Smooth muscle cell (in vitro differentiated cells): ENCODE measurements at regions not wholly inside any gene's neighbourhood (a gene's known extent, or its start where the extent isn't known, plus 50 kb on each side); places are given as distances from the start of the nearest gene placed in this dataset.
"Not testable (repeated sequence)": the region's sequence is repeated elsewhere in the genome, so short reads cannot be mapped to it uniquely, and the experiment has no call there.

Source experiments
- DNase-seq: peaks from one replicate; lab custom pipeline; 2025; ENCODE audit not compliant: unreplicated experiment; lab: John Stamatoyannopoulos, UW
- H2AFZ ChIP-seq: fragments of 200-600 bp; sonication (generic); 2 replicates; pipeline ENCODE4 v1.6.0; 2016; ENCODE audit warnings: antibody characterized with exemption, low read depth, mild to moderate bottlenecking
- H3F3A ChIP-seq: fragments of 200-600 bp; sonication (generic); 2 replicates; pipeline ENCODE4 v1.6.0; 2017; ENCODE audit warnings: antibody characterized with exemption, low read depth
- H3K27ac ChIP-seq: fragments of 200-600 bp; sonication (generic); 2 replicates; pipeline ENCODE4 v1.5.1; 2016; ENCODE audit warnings: low read depth, mild to moderate bottlenecking
- H3K27me3 ChIP-seq: fragments of 200-600 bp; sonication (generic); 2 replicates; pipeline ENCODE4 v1.6.1; 2016; ENCODE audit warnings: low read depth, mild to moderate bottlenecking
- H3K36me3 ChIP-seq: fragments of 200-600 bp; sonication (generic); 2 replicates; pipeline ENCODE4 v1.5.1; 2016; ENCODE audit warnings: low read depth
- H3K4me1 ChIP-seq: fragments of 200-600 bp; sonication (generic); 2 replicates; pipeline ENCODE4 v1.5.1; 2016; ENCODE audit warnings: low read depth
- H3K4me2 ChIP-seq: fragments of 200-600 bp; sonication (generic); 2 replicates; pipeline ENCODE4 v1.6.0; 2016; ENCODE audit warnings: mild to moderate bottlenecking
- H3K4me3 ChIP-seq: fragments of 200-600 bp; sonication (generic); 2 replicates; pipeline ENCODE4 v1.5.1; 2016; ENCODE audit warnings: mild to moderate bottlenecking
- H3K79me2 ChIP-seq: fragments of 200-600 bp; sonication (generic); 2 replicates; pipeline ENCODE4 v1.6.0; 2016; ENCODE audit warnings: low read depth, mild to moderate bottlenecking
- H3K9ac ChIP-seq: fragments of 200-600 bp; sonication (generic); 2 replicates; pipeline ENCODE4 v1.6.0; 2016; ENCODE audit warnings: low read depth
- H3K9me3 ChIP-seq: fragments of 200-600 bp; sonication (generic); replicated peaks from 2 replicates; pipeline ENCODE4 v1.5.1; 2016; ENCODE audit warnings: low read depth
- H4K20me1 ChIP-seq: fragments of 200-600 bp; sonication (generic); 2 replicates; pipeline ENCODE4 v1.6.0; 2016; ENCODE audit warnings: low read depth
- WGBS: methylation state at CpG from one replicate; pipeline ENCODE4 v1.1.7; 2016; ENCODE audit warnings: low lambda C conversion rate; 5-methylcytosine and 5-hydroxymethylcytosine counted together
- TF ChIP-seq, protein P1 (sequence below): fragments of 200-600 bp; sonication (generic); IDR thresholded peaks from 2 replicates; pipeline ENCODE4 v1.5.1; 2017; ENCODE audit warnings: borderline replicate concordance, mild to moderate bottlenecking, antibody characterized with exemption; ENCODE audit not compliant: insufficient read depth, poor library complexity, severe bottlenecking

- WGBS: 98% methylated on average over 3 of the region's 3 CpGs
- Histone ChIP-seq H3K27me3 (no peaks in the 10 kb centered on the region), H3K4me2 (no peak overlapping the region), H3K9ac (no peak overlapping the region), H3K27ac (no peak overlapping the region), H3F3A (no peaks in the 10 kb centered on the region), H3K79me2 (no peaks in the 10 kb centered on the region), H2AFZ (no peak overlapping the region), H3K4me3 (no peak overlapping the region), H3K9me3 (no peaks in the 10 kb centered on the region), H3K36me3 (no peaks in the 10 kb centered on the region), H4K20me1 (no peaks in the 10 kb centered on the region), H3K4me1 (no peaks in the 10 kb centered on the region)
- DNase-seq: no peak
- TF ChIP-seq, protein P1, sequence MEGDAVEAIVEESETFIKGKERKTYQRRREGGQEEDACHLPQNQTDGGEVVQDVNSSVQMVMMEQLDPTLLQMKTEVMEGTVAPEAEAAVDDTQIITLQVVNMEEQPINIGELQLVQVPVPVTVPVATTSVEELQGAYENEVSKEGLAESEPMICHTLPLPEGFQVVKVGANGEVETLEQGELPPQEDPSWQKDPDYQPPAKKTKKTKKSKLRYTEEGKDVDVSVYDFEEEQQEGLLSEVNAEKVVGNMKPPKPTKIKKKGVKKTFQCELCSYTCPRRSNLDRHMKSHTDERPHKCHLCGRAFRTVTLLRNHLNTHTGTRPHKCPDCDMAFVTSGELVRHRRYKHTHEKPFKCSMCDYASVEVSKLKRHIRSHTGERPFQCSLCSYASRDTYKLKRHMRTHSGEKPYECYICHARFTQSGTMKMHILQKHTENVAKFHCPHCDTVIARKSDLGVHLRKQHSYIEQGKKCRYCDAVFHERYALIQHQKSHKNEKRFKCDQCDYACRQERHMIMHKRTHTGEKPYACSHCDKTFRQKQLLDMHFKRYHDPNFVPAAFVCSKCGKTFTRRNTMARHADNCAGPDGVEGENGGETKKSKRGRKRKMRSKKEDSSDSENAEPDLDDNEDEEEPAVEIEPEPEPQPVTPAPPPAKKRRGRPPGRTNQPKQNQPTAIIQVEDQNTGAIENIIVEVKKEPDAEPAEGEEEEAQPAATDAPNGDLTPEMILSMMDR: no peak
Measured at GRCh38 chr5:111627862-111628261, 115.5 kb upstream of the STARD4 start.

- no peaks in the 10 kb centered on the region for H3K9me3 ChIP-seq
- no peaks in the 10 kb centered on the region for H3K4me1 ChIP-seq
- no peak overlapping the region for H3K4me2 ChIP-seq
- no peaks in the 10 kb centered on the region for H3K36me3 ChIP-seq
- H2AFZ ChIP-seq: no peak overlapping the region
- H3K27me3 ChIP-seq: no peaks in the 10 kb centered on the region
- TF ChIP-seq, protein P1: no peak
- no peak overlapping the region for H3K27ac ChIP-seq
- H3K4me3 ChIP-seq: no peak overlapping the region
- H3K79me2 ChIP-seq: no peaks in the 10 kb centered on the region
- DNase-seq: no peak
- 97% methylated on average over 2 of the region's 2 CpGs for WGBS
- no peaks in the 10 kb centered on the region for H3F3A ChIP-seq
- no peak overlapping the region for H3K9ac ChIP-seq
- H4K20me1 ChIP-seq: no peaks in the 10 kb centered on the region
Measured at GRCh38 chr5:111626473-111627148, 114.3 kb upstream of the STARD4 start.

- no peak for DNase-seq
- Histone ChIP-seq H3K27me3 (no peaks in the 10 kb centered on the region), H3K27ac (peak overlapping the region; percentile 6), H3K9ac (no peak overlapping the region), H4K20me1 (no peaks in the 10 kb centered on the region), H3K9me3 (no peaks in the 10 kb centered on the region), H2AFZ (no peak overlapping the region), H3F3A (no peaks in the 10 kb centered on the region), H3K36me3 (no peaks in the 10 kb centered on the region), H3K4me3 (no peak overlapping the region), H3K4me2 (no peak overlapping the region), H3K4me1 (no peaks in the 10 kb centered on the region), H3K79me2 (no peaks in the 10 kb centered on the region)
- TF ChIP-seq, protein P1: no peak
- WGBS: 67% methylated on average over 5 of the region's 5 CpGs
Measured at GRCh38 chr5:111618623-111619271, 106.4 kb upstream of the STARD4 start.

- H3K27ac ChIP-seq: no peak overlapping the region
- H4K20me1 ChIP-seq: no peaks in the 10 kb centered on the region
- no peak overlapping the region for H3K4me3 ChIP-seq
- no peaks in the 10 kb centered on the region for H3K9me3 ChIP-seq
- no peaks in the 10 kb centered on the region for H3K36me3 ChIP-seq
- no peaks in the 10 kb centered on the region for H3K79me2 ChIP-seq
- H3K9ac ChIP-seq: no peak overlapping the region
- TF ChIP-seq, protein P1: no peak
- no peak overlapping the region for H3K4me2 ChIP-seq
- H3K4me1 ChIP-seq: no peaks in the 10 kb centered on the region
- no peaks in the 10 kb centered on the region for H3F3A ChIP-seq
- DNase-seq: no peak
- H3K27me3 ChIP-seq: no peaks in the 10 kb centered on the region
- WGBS: 91% methylated on average over 1 of the region's 1 CpG
- H2AFZ ChIP-seq: no peak overlapping the region
Measured at GRCh38 chr5:111615054-111615453, 102.7 kb upstream of the STARD4 start.

DNA sequence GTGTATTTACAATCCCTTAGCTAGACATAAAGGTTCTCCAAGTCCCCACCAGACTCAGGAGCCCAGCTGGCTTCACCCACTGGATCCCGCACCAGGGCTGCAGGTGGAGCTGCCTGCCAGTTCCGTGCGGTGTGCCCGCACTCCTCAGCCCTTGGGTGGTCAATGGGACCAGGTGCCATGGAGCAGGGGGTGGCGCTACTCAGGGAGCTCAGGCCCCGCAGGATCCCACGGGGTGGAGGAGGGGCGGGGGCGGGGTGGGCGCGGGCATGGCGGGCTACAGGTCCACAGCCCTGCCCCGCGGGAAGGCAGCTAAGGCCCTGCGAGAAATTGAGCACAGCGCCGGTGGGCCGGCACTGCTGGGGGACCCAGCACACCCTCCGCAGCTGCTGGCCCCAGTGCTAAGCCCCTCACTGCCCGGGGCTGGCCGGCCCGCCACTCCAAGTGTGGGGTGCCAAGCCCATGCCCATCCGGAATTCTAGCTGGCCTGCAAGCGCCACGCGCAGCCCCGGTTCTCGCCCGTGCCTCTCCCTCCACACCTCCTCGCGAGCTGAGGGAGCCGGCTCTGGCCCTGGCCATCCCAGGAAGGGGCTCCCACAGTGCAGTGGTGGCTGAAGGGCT is 99.8 kb upstream of the STARD4 start:
- WGBS: 92% methylated on average over 30 of the region's 32 CpGs
- not testable (repeated sequence) for H3K4me3 ChIP-seq, H3F3A ChIP-seq, H3K4me1 ChIP-seq, DNase-seq, H3K4me2 ChIP-seq, H3K27ac ChIP-seq, H3K9ac ChIP-seq, H3K27me3 ChIP-seq, H3K9me3 ChIP-seq, H4K20me1 ChIP-seq, H3K79me2 ChIP-seq, H3K36me3 ChIP-seq, H2AFZ ChIP-seq
